ENCODE measurements at regions not wholly inside any gene's neighbourhood (a gene's known extent, or its start where the extent isn't known, plus 50 kb on each side); places are given as distances from the start of the nearest gene placed in this dataset.

DNA sequence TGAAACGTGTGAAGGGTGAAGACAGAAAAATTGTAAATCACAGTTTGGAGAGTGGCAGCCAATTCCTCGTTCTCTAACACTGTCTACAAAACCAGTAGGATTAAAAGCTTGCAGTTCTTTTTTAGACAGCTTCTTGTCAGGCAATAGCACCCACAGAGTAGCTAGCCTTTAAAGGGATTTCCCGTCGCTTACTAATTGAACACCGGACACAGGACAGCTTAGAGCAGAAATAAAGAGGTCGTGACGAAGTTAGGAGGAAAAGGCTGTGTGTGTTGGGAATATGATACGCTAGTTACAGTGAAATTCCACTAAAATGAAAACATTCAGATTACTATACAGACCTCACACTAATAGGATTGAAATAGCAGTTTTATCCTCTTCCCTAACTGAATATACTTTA, 149.1 kb upstream of the FLRT2 start:
- no peak for TF ChIP-seq MYC (IDR thresholded peaks at IDR 0.05; ENCODE audit: low read depth, low read length)
- TF ChIP-seq, protein P1, sequence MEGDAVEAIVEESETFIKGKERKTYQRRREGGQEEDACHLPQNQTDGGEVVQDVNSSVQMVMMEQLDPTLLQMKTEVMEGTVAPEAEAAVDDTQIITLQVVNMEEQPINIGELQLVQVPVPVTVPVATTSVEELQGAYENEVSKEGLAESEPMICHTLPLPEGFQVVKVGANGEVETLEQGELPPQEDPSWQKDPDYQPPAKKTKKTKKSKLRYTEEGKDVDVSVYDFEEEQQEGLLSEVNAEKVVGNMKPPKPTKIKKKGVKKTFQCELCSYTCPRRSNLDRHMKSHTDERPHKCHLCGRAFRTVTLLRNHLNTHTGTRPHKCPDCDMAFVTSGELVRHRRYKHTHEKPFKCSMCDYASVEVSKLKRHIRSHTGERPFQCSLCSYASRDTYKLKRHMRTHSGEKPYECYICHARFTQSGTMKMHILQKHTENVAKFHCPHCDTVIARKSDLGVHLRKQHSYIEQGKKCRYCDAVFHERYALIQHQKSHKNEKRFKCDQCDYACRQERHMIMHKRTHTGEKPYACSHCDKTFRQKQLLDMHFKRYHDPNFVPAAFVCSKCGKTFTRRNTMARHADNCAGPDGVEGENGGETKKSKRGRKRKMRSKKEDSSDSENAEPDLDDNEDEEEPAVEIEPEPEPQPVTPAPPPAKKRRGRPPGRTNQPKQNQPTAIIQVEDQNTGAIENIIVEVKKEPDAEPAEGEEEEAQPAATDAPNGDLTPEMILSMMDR (IDR thresholded peaks at IDR 0.05; ENCODE audit: low read depth, low read length): no peak
- TF ChIP-seq POLR2A (IDR thresholded peaks at IDR 0.05; ENCODE audit: extremely low read depth, insufficient read length): no peak
- no peak for TF ChIP-seq MAX (IDR thresholded peaks at IDR 0.05; ENCODE audit: low read depth, low read length)

Measured in NB4 (cell line).